WTC11 (cell line): ENCODE measurements at regions not wholly inside any gene's neighbourhood (a gene's known extent, or its start where the extent isn't known, plus 50 kb on each side); places are given as distances from the start of the nearest gene placed in this dataset.

Experiments used
- ATAC-seq: fragments of 200-7000 bp; cut with Tn5 transposase; 2 replicates; pipeline ENCODE4 v1.10.0; 2021; ENCODE audit warnings: mild to moderate bottlenecking, moderate library complexity
- CTCF ChIA-PET: fragments of 300-600 bp; sonication (Branson Sonifier 250); formaldehyde crosslinking; loops from one replicate; lab custom pipeline; 2021; ENCODE audit warnings: antibody characterized with exemption; lab: Charles Lee
- POLR2A ChIA-PET: fragments of 350-600 bp; sonication (Branson Sonifier 250); formaldehyde crosslinking; loops from one replicate; lab custom pipeline; 2021; ENCODE audit warnings: antibody characterized with exemption; lab: Charles Lee
- DNase-seq: peaks from one replicate; pipeline ENCODE4 v3.0.0; 2021; ENCODE audit warnings: low spot score
- H3K27ac Mint-ChIP-seq: 2 replicates; pipeline ENCODE4 v1.8.0; 2021; ENCODE audit warnings: mixed read lengths
- H3K27me3 Mint-ChIP-seq: 2 replicates; pipeline ENCODE4 v1.8.0; 2021; ENCODE audit warnings: low read depth, mild to moderate bottlenecking, moderate library complexity, mixed read lengths
- H3K36me3 Mint-ChIP-seq: 2 replicates; pipeline ENCODE4 v1.8.0; 2021; ENCODE audit warnings: mixed read lengths
- H3K4me1 Mint-ChIP-seq: 2 replicates; pipeline ENCODE4 v1.8.0; 2022; ENCODE audit warnings: mixed read lengths
- H3K4me3 Mint-ChIP-seq: 2 replicates; pipeline ENCODE4 v1.8.0; 2021; ENCODE audit warnings: mild to moderate bottlenecking, moderate library complexity, mixed read lengths
- H3K9me3 Mint-ChIP-seq: 2 replicates; pipeline ENCODE4 v1.8.0; 2021; ENCODE audit warnings: mixed read lengths
- ESRRA ChIP-seq: sonication (generic); formaldehyde crosslinking; IDR thresholded peaks from 2 replicates; pipeline ENCODE4 v1.8.1; 2022; ENCODE audit warnings: mild to moderate bottlenecking, missing genetic modification reagents, borderline replicate concordance
- ETV6 ChIP-seq: sonication (generic); formaldehyde crosslinking; IDR thresholded peaks from 2 replicates; pipeline ENCODE4 v1.8.1; 2022; ENCODE audit warnings: mild to moderate bottlenecking, missing genetic modification reagents
- JUN ChIP-seq: sonication (generic); formaldehyde crosslinking; IDR thresholded peaks from 2 replicates; pipeline ENCODE4 v1.8.0; 2023; ENCODE audit warnings: mild to moderate bottlenecking, missing genetic modification reagents
- KAT7 ChIP-seq: sonication (generic); formaldehyde crosslinking; IDR thresholded peaks from 2 replicates; pipeline ENCODE4 v1.8.1; 2023; ENCODE audit warnings: missing genetic modification reagents, mild to moderate bottlenecking, borderline replicate concordance
- NFATC4 ChIP-seq: fragments of 250-450 bp; sonication (Bioruptor Pico); IDR thresholded peaks from 2 replicates; pipeline ENCODE4 v1.9.0; 2021; ENCODE audit warnings: mild to moderate bottlenecking
- NR1H2 ChIP-seq: sonication (generic); formaldehyde crosslinking; IDR thresholded peaks from 2 replicates; pipeline ENCODE4 v1.9.0; 2021; ENCODE audit warnings: mild to moderate bottlenecking, moderate library complexity, missing genetic modification reagents
- NR2C2 ChIP-seq: sonication (generic); formaldehyde crosslinking; IDR thresholded peaks from 2 replicates; pipeline ENCODE4 v1.8.0; 2022; ENCODE audit warnings: mild to moderate bottlenecking, missing genetic modification reagents
- OVOL2 ChIP-seq: fragments of 250-450 bp; sonication (Bioruptor Pico); IDR thresholded peaks from 2 replicates; pipeline ENCODE4 v1.9.0; 2021; ENCODE audit warnings: mild to moderate bottlenecking, borderline replicate concordance
- PRRX2 ChIP-seq: fragments of 250-450 bp; sonication (Bioruptor Pico); IDR thresholded peaks from 2 replicates; pipeline ENCODE4 v1.8.0; 2021; ENCODE audit warnings: mild to moderate bottlenecking
- TEAD4 ChIP-seq: sonication (generic); formaldehyde crosslinking; IDR thresholded peaks from 2 replicates; pipeline ENCODE4 v1.8.0; 2022; ENCODE audit warnings: mild to moderate bottlenecking, missing genetic modification reagents
- ZNF232 ChIP-seq: sonication (generic); formaldehyde crosslinking; IDR thresholded peaks from 2 replicates; pipeline ENCODE4 v1.8.0; 2022; ENCODE audit warnings: mild to moderate bottlenecking, missing genetic modification reagents
- ZNF263 ChIP-seq: sonication (generic); formaldehyde crosslinking; IDR thresholded peaks from 2 replicates; pipeline ENCODE4 v1.8.1; 2022; ENCODE audit warnings: low read depth, mild to moderate bottlenecking, moderate library complexity, missing genetic modification reagents
- TF ChIP-seq, protein P1 (sequence below): sonication (generic); formaldehyde crosslinking; IDR thresholded peaks from 2 replicates; pipeline ENCODE4 v1.8.1; 2022; ENCODE audit warnings: mild to moderate bottlenecking, missing genetic modification reagents, moderate library complexity, borderline replicate concordance
- TF ChIP-seq, protein P2 (sequence below): sonication (generic); formaldehyde crosslinking; IDR thresholded peaks from 2 replicates; pipeline ENCODE4 v1.8.1; 2022; ENCODE audit warnings: low read depth, mild to moderate bottlenecking, moderate library complexity, missing genetic modification reagents, borderline replicate concordance
- TF ChIP-seq, protein P3 (sequence below): sonication (generic); formaldehyde crosslinking; IDR thresholded peaks from 2 replicates; pipeline ENCODE4 v1.8.1; 2023; ENCODE audit warnings: mild to moderate bottlenecking, moderate library complexity, missing genetic modification reagents
- TF ChIP-seq, protein P4 (sequence below): fragments of 200-600 bp; IDR thresholded peaks from 2 replicates; pipeline ENCODE4 v1.8.0; 2022; ENCODE audit warnings: antibody characterized with exemption
- TF ChIP-seq, protein P5 (sequence below): sonication (generic); formaldehyde crosslinking; IDR thresholded peaks from 2 replicates; pipeline ENCODE4 v1.8.0; 2023; ENCODE audit warnings: missing genetic modification reagents, mild to moderate bottlenecking, borderline replicate concordance
- TF ChIP-seq, protein P6 (sequence below): sonication (generic); formaldehyde crosslinking; IDR thresholded peaks from 2 replicates; pipeline ENCODE4 v1.8.0; 2022; ENCODE audit warnings: mild to moderate bottlenecking, missing genetic modification reagents
- TF ChIP-seq, protein P7 (sequence below): fragments of 250-450 bp; sonication (Bioruptor Pico); IDR thresholded peaks from 2 replicates; pipeline ENCODE4 v2.1.2; 2022; ENCODE audit warnings: mild to moderate bottlenecking, moderate library complexity

DNA sequence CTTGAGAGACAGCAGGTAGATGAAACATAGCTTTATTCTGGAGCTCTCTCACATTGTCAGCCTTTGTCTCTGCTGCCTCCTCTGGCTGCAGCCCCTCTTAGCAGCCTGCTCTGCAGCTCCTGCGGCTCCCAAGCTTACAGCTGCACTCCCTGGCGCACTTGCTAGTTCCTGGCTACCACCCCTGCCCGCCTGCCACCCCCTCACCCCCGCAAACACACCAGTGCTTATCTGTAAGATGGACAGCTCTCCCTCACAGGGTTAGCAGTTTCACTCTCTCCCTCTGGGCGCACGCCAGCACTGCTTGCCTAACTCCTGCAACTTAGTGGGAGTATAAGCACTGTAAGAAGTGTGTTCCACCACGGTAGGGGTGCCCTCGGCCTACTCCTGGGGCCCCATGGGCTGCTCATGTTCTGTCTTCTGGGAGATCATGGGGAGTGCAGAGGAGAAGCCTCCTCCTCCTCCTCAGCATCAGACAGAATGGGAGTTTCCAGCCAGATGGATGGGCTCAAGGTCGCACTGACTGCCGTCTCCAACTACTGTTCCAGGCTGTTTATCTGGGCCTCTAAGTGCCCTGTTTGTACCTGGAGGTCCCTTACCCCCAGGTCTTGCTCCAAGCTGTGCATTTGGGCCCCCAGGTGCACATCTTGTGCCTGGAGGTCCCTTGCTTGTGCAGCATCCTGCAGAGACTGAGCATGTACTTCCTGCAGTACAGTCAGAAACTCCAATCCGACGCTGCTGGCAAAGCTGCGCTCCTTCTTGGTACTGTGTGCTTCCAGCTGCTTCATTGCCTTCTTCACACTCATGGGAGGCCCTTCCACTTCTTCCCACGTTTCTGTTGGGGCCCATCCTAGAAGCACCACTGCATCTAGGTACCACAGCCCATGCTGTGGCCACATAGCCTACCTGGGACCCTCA lies 1388.1 kb downstream of the AMY1C start:
- ATAC-seq: peak; percentile 100

DNA sequence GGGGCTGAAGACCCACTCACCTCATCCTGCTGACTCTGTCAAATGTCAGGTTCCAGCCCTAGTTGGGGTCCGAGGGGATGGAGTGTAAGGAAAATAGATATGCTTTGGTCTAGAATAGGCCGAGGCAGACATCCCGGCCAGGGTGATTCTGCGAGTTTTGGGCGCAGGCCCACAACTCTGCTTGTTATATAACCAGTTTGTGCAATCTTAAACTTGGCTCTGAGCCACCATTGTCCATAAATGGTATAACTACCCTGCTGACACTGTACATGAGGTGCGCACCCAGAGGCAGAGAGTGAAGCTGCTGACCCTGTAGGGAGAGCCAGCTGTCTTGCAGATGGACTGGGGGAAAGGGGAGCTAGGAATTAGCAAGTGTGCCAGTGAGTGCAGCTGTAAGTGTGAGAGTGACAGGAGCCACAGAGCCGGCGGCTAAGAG lies 1388.8 kb downstream of the AMY1C start:
- no peaks in the 10 kb centered on the region for H3K36me3 Mint-ChIP-seq
- no peak for ATAC-seq
- TF ChIP-seq TEAD4 (no peak), ZNF232 (CRISPR knock-in tag) (no peak), NR2C2 (no peak)
- TF ChIP-seq, protein P1, sequence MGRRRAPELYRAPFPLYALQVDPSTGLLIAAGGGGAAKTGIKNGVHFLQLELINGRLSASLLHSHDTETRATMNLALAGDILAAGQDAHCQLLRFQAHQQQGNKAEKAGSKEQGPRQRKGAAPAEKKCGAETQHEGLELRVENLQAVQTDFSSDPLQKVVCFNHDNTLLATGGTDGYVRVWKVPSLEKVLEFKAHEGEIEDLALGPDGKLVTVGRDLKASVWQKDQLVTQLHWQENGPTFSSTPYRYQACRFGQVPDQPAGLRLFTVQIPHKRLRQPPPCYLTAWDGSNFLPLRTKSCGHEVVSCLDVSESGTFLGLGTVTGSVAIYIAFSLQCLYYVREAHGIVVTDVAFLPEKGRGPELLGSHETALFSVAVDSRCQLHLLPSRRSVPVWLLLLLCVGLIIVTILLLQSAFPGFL (CRISPR knock-in tag): no peak
- TF ChIP-seq, protein P2, sequence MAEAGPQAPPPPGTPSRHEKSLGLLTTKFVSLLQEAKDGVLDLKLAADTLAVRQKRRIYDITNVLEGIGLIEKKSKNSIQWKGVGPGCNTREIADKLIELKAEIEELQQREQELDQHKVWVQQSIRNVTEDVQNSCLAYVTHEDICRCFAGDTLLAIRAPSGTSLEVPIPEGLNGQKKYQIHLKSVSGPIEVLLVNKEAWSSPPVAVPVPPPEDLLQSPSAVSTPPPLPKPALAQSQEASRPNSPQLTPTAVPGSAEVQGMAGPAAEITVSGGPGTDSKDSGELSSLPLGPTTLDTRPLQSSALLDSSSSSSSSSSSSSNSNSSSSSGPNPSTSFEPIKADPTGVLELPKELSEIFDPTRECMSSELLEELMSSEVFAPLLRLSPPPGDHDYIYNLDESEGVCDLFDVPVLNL: no peak
- no peak overlapping the region for H3K27ac Mint-ChIP-seq
- DNase-seq: no peak
- H3K4me1 Mint-ChIP-seq: no peaks in the 10 kb centered on the region; the same call in 1 of the 2 replicates
- ChIA-PET CTCF (no interaction called here), POLR2A (no interaction called here)
- H3K4me3 Mint-ChIP-seq: no peak overlapping the region
- no peaks in the 10 kb centered on the region for H3K9me3 Mint-ChIP-seq
- no peaks in the 10 kb centered on the region; the same call in 1 of the 2 replicates for H3K27me3 Mint-ChIP-seq

More for the DNA sequence above, 1388.1 kb downstream of the AMY1C start:
- POLR2A ChIA-PET: no interaction called here
- no peak overlapping the region for H3K4me3 Mint-ChIP-seq
- CTCF ChIA-PET: interaction anchor here (0.6 to 1.3 kb wide), 16 partner anchors 8 to 490 kb away, joined by 3 to 6 read pairs (median 4); no protein-coding TSS in a partner anchor
- peak; percentile 72 for DNase-seq
- no peaks in the 10 kb centered on the region; the same call in 1 of the 2 replicates for H3K27me3 Mint-ChIP-seq
- H3K36me3 Mint-ChIP-seq: no peaks in the 10 kb centered on the region
- no peaks in the 10 kb centered on the region; the same call in 1 of the 2 replicates for H3K4me1 Mint-ChIP-seq
- TF ChIP-seq ZNF263 (CRISPR knock-in tag) (no peak), PRRX2 (CRISPR knock-in tag) (no peak)
- TF ChIP-seq, protein P3, sequence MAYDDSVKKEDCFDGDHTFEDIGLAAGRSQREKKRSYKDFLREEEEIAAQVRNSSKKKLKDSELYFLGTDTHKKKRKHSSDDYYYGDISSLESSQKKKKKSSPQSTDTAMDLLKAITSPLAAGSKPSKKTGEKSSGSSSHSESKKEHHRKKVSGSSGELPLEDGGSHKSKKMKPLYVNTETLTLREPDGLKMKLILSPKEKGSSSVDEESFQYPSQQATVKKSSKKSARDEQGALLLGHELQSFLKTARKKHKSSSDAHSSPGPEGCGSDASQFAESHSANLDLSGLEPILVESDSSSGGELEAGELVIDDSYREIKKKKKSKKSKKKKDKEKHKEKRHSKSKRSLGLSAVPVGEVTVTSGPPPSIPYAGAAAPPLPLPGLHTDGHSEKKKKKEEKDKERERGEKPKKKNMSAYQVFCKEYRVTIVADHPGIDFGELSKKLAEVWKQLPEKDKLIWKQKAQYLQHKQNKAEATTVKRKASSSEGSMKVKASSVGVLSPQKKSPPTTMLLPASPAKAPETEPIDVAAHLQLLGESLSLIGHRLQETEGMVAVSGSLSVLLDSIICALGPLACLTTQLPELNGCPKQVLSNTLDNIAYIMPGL: no peak
- TF ChIP-seq, protein P4, sequence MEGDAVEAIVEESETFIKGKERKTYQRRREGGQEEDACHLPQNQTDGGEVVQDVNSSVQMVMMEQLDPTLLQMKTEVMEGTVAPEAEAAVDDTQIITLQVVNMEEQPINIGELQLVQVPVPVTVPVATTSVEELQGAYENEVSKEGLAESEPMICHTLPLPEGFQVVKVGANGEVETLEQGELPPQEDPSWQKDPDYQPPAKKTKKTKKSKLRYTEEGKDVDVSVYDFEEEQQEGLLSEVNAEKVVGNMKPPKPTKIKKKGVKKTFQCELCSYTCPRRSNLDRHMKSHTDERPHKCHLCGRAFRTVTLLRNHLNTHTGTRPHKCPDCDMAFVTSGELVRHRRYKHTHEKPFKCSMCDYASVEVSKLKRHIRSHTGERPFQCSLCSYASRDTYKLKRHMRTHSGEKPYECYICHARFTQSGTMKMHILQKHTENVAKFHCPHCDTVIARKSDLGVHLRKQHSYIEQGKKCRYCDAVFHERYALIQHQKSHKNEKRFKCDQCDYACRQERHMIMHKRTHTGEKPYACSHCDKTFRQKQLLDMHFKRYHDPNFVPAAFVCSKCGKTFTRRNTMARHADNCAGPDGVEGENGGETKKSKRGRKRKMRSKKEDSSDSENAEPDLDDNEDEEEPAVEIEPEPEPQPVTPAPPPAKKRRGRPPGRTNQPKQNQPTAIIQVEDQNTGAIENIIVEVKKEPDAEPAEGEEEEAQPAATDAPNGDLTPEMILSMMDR: peak; percentile 48
- H3K9me3 Mint-ChIP-seq: no peaks in the 10 kb centered on the region
- no peak overlapping the region for H3K27ac Mint-ChIP-seq

DNA sequence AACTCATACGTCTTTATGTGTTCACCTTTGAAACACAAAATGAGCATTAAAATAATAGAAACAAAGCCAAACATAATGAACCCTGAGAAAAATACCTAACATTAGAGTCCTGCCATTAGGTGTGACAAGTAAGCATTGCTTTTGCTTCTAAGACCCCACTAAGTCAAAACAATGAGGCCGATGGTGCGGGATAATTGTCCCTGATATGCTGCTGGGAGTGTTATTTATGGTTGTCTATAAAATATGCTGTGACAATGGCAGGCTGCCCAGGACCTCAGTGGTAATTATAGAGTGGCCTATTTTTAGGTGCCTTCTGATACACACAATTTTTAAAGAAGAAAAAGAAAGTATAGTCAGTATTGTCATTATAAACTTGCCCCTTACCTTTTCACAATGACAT lies 1423.1 kb downstream of the AMY1C start:
- ATAC-seq: no peak
- POLR2A ChIA-PET: no interaction called here
- Mint-ChIP-seq H3K27me3 (no peaks in the 10 kb centered on the region), H3K4me1 (peaks cover 7% of the 10 kb centered on the region), H3K27ac (no peak overlapping the region), H3K36me3 (no peaks in the 10 kb centered on the region), H3K4me3 (no peak overlapping the region), H3K9me3 (peaks cover 4% of the 10 kb centered on the region; the same call in 1 of the 2 replicates)
- DNase-seq: no peak
- CTCF ChIA-PET: no interaction called here
- no peak for TF ChIP-seq NR1H2 (CRISPR knock-in tag)
- no peak for TF ChIP-seq ETV6
- no peak for TF ChIP-seq JUN (CRISPR knock-in tag)
- TF ChIP-seq, protein P5, sequence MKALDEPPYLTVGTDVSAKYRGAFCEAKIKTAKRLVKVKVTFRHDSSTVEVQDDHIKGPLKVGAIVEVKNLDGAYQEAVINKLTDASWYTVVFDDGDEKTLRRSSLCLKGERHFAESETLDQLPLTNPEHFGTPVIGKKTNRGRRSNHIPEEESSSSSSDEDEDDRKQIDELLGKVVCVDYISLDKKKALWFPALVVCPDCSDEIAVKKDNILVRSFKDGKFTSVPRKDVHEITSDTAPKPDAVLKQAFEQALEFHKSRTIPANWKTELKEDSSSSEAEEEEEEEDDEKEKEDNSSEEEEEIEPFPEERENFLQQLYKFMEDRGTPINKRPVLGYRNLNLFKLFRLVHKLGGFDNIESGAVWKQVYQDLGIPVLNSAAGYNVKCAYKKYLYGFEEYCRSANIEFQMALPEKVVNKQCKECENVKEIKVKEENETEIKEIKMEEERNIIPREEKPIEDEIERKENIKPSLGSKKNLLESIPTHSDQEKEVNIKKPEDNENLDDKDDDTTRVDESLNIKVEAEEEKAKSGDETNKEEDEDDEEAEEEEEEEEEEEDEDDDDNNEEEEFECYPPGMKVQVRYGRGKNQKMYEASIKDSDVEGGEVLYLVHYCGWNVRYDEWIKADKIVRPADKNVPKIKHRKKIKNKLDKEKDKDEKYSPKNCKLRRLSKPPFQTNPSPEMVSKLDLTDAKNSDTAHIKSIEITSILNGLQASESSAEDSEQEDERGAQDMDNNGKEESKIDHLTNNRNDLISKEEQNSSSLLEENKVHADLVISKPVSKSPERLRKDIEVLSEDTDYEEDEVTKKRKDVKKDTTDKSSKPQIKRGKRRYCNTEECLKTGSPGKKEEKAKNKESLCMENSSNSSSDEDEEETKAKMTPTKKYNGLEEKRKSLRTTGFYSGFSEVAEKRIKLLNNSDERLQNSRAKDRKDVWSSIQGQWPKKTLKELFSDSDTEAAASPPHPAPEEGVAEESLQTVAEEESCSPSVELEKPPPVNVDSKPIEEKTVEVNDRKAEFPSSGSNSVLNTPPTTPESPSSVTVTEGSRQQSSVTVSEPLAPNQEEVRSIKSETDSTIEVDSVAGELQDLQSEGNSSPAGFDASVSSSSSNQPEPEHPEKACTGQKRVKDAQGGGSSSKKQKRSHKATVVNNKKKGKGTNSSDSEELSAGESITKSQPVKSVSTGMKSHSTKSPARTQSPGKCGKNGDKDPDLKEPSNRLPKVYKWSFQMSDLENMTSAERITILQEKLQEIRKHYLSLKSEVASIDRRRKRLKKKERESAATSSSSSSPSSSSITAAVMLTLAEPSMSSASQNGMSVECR (CRISPR knock-in tag): no peak
- no peak for TF ChIP-seq NFATC4
- TF ChIP-seq, protein P6, sequence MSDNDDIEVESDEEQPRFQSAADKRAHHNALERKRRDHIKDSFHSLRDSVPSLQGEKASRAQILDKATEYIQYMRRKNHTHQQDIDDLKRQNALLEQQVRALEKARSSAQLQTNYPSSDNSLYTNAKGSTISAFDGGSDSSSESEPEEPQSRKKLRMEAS: no peak
- no peak for TF ChIP-seq ESRRA (CRISPR knock-in tag)
- TF ChIP-seq OVOL2 (CRISPR knock-in tag): no peak
- TF ChIP-seq, protein P7, sequence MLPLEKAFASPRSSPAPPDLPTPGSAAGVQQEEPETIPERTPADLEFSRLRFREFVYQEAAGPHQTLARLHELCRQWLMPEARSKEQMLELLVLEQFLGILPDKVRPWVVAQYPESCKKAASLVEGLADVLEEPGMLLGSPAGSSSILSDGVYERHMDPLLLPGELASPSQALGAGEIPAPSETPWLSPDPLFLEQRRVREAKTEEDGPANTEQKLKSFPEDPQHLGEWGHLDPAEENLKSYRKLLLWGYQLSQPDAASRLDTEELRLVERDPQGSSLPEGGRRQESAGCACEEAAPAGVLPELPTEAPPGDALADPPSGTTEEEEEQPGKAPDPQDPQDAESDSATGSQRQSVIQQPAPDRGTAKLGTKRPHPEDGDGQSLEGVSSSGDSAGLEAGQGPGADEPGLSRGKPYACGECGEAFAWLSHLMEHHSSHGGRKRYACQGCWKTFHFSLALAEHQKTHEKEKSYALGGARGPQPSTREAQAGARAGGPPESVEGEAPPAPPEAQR: no peak
- no peak for TF ChIP-seq KAT7 (CRISPR knock-in tag)
